ENCODE measurements at regions not wholly inside any gene's neighbourhood (a gene's known extent, or its start where the extent isn't known, plus 50 kb on each side); places are given as distances from the start of the nearest gene placed in this dataset.
"Not testable (repeated sequence)": the region's sequence is repeated elsewhere in the genome, so short reads cannot be mapped to it uniquely, and the experiment has no call there.

GRCh38 chr14:105581551-105582341, 55.4 kb downstream of the TMEM121 start:
- no peak for DNase-seq (ENCODE audit: low spot score)

GRCh38 chr14:105582639-105583038, 56.3 kb downstream of the TMEM121 start:
- peak; percentile 55 for DNase-seq (ENCODE audit: low spot score)

GRCh38 chr14:105583914-105584313, 57.5 kb downstream of the TMEM121 start:
- DNase-seq (ENCODE audit: low spot score) = not testable (repeated sequence)

- DNase-seq (ENCODE audit: low spot score) = not testable (repeated sequence)
Measured at GRCh38 chr14:105585290-105585689, 58.9 kb downstream of the TMEM121 start.

- DNase-seq (ENCODE audit: low spot score) = not testable (repeated sequence)
Measured at GRCh38 chr14:105585722-105586121, 59.3 kb downstream of the TMEM121 start.

- not testable (repeated sequence) for DNase-seq (ENCODE audit: low spot score)
Measured at GRCh38 chr14:105586144-105586872, 59.9 kb downstream of the TMEM121 start.

- DNase-seq (ENCODE audit: low spot score) = not testable (repeated sequence)
Measured at GRCh38 chr14:105587034-105587433, 60.7 kb downstream of the TMEM121 start.

GRCh38 chr14:105587482-105588235, 61.3 kb downstream of the TMEM121 start:
- DNase-seq (ENCODE audit: low spot score) = peak; percentile 12

- peak; percentile 20 for DNase-seq (ENCODE audit: low spot score)
Measured at GRCh38 chr14:105588236-105588860, 62.0 kb downstream of the TMEM121 start.

- peak; percentile 29 for DNase-seq (ENCODE audit: low spot score)
Measured at GRCh38 chr14:105589161-105589925, 63.0 kb downstream of the TMEM121 start.

- DNase-seq (ENCODE audit: low spot score) = not testable (repeated sequence)
Measured at GRCh38 chr14:105589926-105590185, 63.5 kb downstream of the TMEM121 start.

- DNase-seq (ENCODE audit: low spot score) = no peak
Measured at GRCh38 chr14:105591052-105591451, 64.7 kb downstream of the TMEM121 start.

- not testable (repeated sequence) for DNase-seq (ENCODE audit: low spot score)
Measured at GRCh38 chr14:105591792-105592341, 65.5 kb downstream of the TMEM121 start.

- not testable (repeated sequence) for DNase-seq (ENCODE audit: low spot score)
Measured at GRCh38 chr14:105592646-105593045, 66.3 kb downstream of the TMEM121 start.

GRCh38 chr14:105595346-105595745, 69.0 kb downstream of the TMEM121 start:
- not testable (repeated sequence) for DNase-seq (ENCODE audit: low spot score)

- DNase-seq (ENCODE audit: low spot score) = not testable (repeated sequence)
Measured at GRCh38 chr14:105596374-105596773, 70.0 kb downstream of the TMEM121 start.

- DNase-seq (ENCODE audit: low spot score) = not testable (repeated sequence)
Measured at GRCh38 chr14:105598040-105598763, 71.8 kb downstream of the TMEM121 start.

GRCh38 chr14:105598925-105599586, 72.7 kb downstream of the TMEM121 start:
- not testable (repeated sequence) for DNase-seq (ENCODE audit: low spot score)

- not testable (repeated sequence) for DNase-seq (ENCODE audit: low spot score)
Measured at GRCh38 chr14:105600195-105600938, 74.0 kb downstream of the TMEM121 start.
